Transverse colon (tissue), 4 donors: ENCODE measurements at regions not wholly inside any gene's neighbourhood (a gene's known extent, or its start where the extent isn't known, plus 50 kb on each side); places are given as distances from the start of the nearest gene placed in this dataset.

Experiments
- EP300 ChIP-seq: sonication (generic); formaldehyde crosslinking; IDR thresholded peaks from one replicate; pipeline ENCODE4 v1.6.1; 2017; ENCODE audit warnings: antibody characterized with exemption, low read depth
- POLR2AphosphoS5 ChIP-seq, 3 donors: sonication (generic); formaldehyde crosslinking; IDR thresholded peaks; one replicate each; pipeline ENCODE4 v1.6.1; 2016; ENCODE audit warnings: antibody characterized with exemption in 3 of 3
- TF ChIP-seq, protein P1 (sequence below), 5 experiments: fragments of 200-600 bp in 3 of 5; fragments of 450-650 bp in 2 of 5; sonication (generic) in 3 of 5; IDR thresholded peaks; 1 replicate in 2 of 5; 2 replicates in 3 of 5; pipeline ENCODE4 v1.5.1; 2016 to 2017; ENCODE audit warnings: antibody characterized with exemption in 5 of 5, inconsistent platforms in 3 of 5, mild to moderate bottlenecking in 2 of 5, moderate library complexity in 1 of 5

DNA sequence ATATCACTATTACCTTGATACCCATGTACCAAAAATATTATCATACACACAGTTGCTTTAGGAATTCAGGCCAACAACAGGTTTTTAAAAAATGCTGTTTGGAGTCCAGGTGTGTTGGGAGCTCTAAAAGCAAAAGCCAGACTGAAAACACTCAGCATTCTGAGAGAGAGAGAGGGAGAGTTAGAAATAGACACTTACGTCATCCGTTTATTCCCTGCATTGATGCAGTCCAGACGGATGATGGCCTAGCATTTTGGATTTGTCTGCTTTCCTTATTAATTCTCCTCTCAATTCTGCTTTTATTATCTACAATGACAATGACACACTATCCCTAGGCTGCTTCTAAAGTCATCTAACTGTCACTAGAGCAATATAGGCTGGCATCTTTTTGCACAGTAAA is 358.3 kb upstream of the BOD1L1 start:
- TF ChIP-seq, protein P1, sequence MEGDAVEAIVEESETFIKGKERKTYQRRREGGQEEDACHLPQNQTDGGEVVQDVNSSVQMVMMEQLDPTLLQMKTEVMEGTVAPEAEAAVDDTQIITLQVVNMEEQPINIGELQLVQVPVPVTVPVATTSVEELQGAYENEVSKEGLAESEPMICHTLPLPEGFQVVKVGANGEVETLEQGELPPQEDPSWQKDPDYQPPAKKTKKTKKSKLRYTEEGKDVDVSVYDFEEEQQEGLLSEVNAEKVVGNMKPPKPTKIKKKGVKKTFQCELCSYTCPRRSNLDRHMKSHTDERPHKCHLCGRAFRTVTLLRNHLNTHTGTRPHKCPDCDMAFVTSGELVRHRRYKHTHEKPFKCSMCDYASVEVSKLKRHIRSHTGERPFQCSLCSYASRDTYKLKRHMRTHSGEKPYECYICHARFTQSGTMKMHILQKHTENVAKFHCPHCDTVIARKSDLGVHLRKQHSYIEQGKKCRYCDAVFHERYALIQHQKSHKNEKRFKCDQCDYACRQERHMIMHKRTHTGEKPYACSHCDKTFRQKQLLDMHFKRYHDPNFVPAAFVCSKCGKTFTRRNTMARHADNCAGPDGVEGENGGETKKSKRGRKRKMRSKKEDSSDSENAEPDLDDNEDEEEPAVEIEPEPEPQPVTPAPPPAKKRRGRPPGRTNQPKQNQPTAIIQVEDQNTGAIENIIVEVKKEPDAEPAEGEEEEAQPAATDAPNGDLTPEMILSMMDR (IDR thresholded peaks at IDR 0.05), result no peak
- TF ChIP-seq POLR2AphosphoS5 (IDR thresholded peaks at IDR 0.05), result peak in 1 of 3 donors; percentile 36
- TF ChIP-seq EP300, result no peak
